ENCODE measurements at regions not wholly inside any gene's neighbourhood (a gene's known extent, or its start where the extent isn't known, plus 50 kb on each side); places are given as distances from the start of the nearest gene placed in this dataset.

- Mint-ChIP-seq H3K4me1 (ENCODE audit: low read depth) (peaks cover 13% of the 10 kb centered on the region), H3K9me3 (ENCODE audit: low read depth) (no peaks in the 10 kb centered on the region), H3K27ac (ENCODE audit: unreplicated experiment) (no peak overlapping the region), H3K4me3 (ENCODE audit: unreplicated experiment) (no peak overlapping the region), H3K36me3 (ENCODE audit: low read depth) (no peaks in the 10 kb centered on the region), H3K27me3 (ENCODE audit: low read depth) (peaks cover 9% of the 10 kb centered on the region)
- DNase-seq (ENCODE audit: low spot score): peak; percentile 86
- peak; percentile 80 for TF ChIP-seq CTCF (IDR thresholded peaks at IDR 0.05)
Measured at GRCh38 chr9:107422189-107423185, 67.1 kb downstream of the KLF4 start.

GRCh38 chr9:107410420-107410819, 79.1 kb downstream of the KLF4 start:
- no peaks in the 10 kb centered on the region for H3K27me3 Mint-ChIP-seq (ENCODE audit: low read depth)
- TF ChIP-seq CTCF (IDR thresholded peaks at IDR 0.05): no peak
- no peaks in the 10 kb centered on the region for H3K9me3 Mint-ChIP-seq (ENCODE audit: low read depth)
- H3K4me1 Mint-ChIP-seq (ENCODE audit: low read depth): no peaks in the 10 kb centered on the region
- H3K4me3 Mint-ChIP-seq (ENCODE audit: unreplicated experiment): no peak overlapping the region
- H3K27ac Mint-ChIP-seq (ENCODE audit: unreplicated experiment): no peak overlapping the region
- H3K36me3 Mint-ChIP-seq (ENCODE audit: low read depth): no peaks in the 10 kb centered on the region
- DNase-seq (ENCODE audit: low spot score): no peak

GRCh38 chr9:107409581-107410389, 79.8 kb downstream of the KLF4 start:
- H3K36me3 Mint-ChIP-seq (ENCODE audit: low read depth): no peaks in the 10 kb centered on the region
- no peaks in the 10 kb centered on the region for H3K27me3 Mint-ChIP-seq (ENCODE audit: low read depth)
- H3K4me3 Mint-ChIP-seq (ENCODE audit: unreplicated experiment): no peak overlapping the region
- DNase-seq (ENCODE audit: low spot score): no peak
- TF ChIP-seq CTCF (IDR thresholded peaks at IDR 0.05): no peak
- no peaks in the 10 kb centered on the region for H3K9me3 Mint-ChIP-seq (ENCODE audit: low read depth)
- no peak overlapping the region for H3K27ac Mint-ChIP-seq (ENCODE audit: unreplicated experiment)
- H3K4me1 Mint-ChIP-seq (ENCODE audit: low read depth): no peaks in the 10 kb centered on the region

- no peak for DNase-seq (ENCODE audit: low spot score)
- no peak overlapping the region for H3K27ac Mint-ChIP-seq (ENCODE audit: unreplicated experiment)
- H3K9me3 Mint-ChIP-seq (ENCODE audit: low read depth): no peaks in the 10 kb centered on the region
- H3K4me1 Mint-ChIP-seq (ENCODE audit: low read depth): no peaks in the 10 kb centered on the region
- no peaks in the 10 kb centered on the region for H3K36me3 Mint-ChIP-seq (ENCODE audit: low read depth)
- H3K27me3 Mint-ChIP-seq (ENCODE audit: low read depth): no peaks in the 10 kb centered on the region
- TF ChIP-seq CTCF (IDR thresholded peaks at IDR 0.05): no peak
- H3K4me3 Mint-ChIP-seq (ENCODE audit: unreplicated experiment): no peak overlapping the region
Measured at GRCh38 chr9:107407675-107408074, 81.9 kb downstream of the KLF4 start.

- Mint-ChIP-seq H3K27me3 (ENCODE audit: low read depth) (peaks cover 3% of the 10 kb centered on the region), H3K9me3 (ENCODE audit: low read depth) (peaks cover 6% of the 10 kb centered on the region), H3K36me3 (ENCODE audit: low read depth) (peaks cover 5% of the 10 kb centered on the region), H3K4me3 (ENCODE audit: unreplicated experiment) (no peak overlapping the region), H3K27ac (ENCODE audit: unreplicated experiment) (no peak overlapping the region), H3K4me1 (ENCODE audit: low read depth) (no peaks in the 10 kb centered on the region)
- no peak for TF ChIP-seq CTCF (IDR thresholded peaks at IDR 0.05)
- DNase-seq (ENCODE audit: low spot score): no peak
Measured at GRCh38 chr9:107405511-107405910, 84.1 kb downstream of the KLF4 start.
